ENCODE measurements at regions not wholly inside any gene's neighbourhood (a gene's known extent, or its start where the extent isn't known, plus 50 kb on each side); places are given as distances from the start of the nearest gene placed in this dataset.
A peak's percentile ranks its signal among the peaks of the same experiment; 100 is the strongest.

GRCh38 chr4:171710743-171711142 is 102.5 kb upstream of the GALNTL6 start:
- Histone ChIP-seq H3F3A (ENCODE audit: insufficient read depth, low read length) (no peaks in the 10 kb centered on the region), H3K79me2 (ENCODE audit: insufficient read depth, low read length) (no peaks in the 10 kb centered on the region), H3K9ac (ENCODE audit: low read length) (no peak overlapping the region), H3K9me2 (ENCODE audit: low read depth, low read length) (no peaks in the 10 kb centered on the region), H3K4me1 (ENCODE audit: insufficient read depth, low read length, severe bottlenecking) (no peaks in the 10 kb centered on the region), H4K20me1 (ENCODE audit: insufficient read depth, low read length) (no peaks in the 10 kb centered on the region), H3K9me3 (ENCODE audit: low read length) (no peaks in the 10 kb centered on the region; the same call in 1 of the 2 replicates), H3K27ac (ENCODE audit: low read depth, low read length, poor library complexity, severe bottlenecking) (no peak overlapping the region), H3K4me2 (ENCODE audit: low read length) (no peak overlapping the region), H3K4me3 (ENCODE audit: low read depth, low read length, poor library complexity, severe bottlenecking) (no peak overlapping the region), H3K36me3 (ENCODE audit: insufficient read depth, low read length) (no peaks in the 10 kb centered on the region), H3K27me3 (ENCODE audit: insufficient read depth, low read length) (no peaks in the 10 kb centered on the region), H2AFZ (ENCODE audit: low read length) (no peak overlapping the region)
- no peak for TF ChIP-seq EZH2 (IDR thresholded peaks at IDR 0.05; ENCODE audit: borderline replicate concordance, low read length)
- TF ChIP-seq CTCF (IDR thresholded peaks at IDR 0.05; ENCODE audit: low read length) = no peak

GRCh38 chr4:171676555-171677215 is 136.5 kb upstream of the GALNTL6 start:
- no peaks in the 10 kb centered on the region for H3F3A ChIP-seq (ENCODE audit: insufficient read depth, low read length)
- no peaks in the 10 kb centered on the region for H3K27me3 ChIP-seq (ENCODE audit: insufficient read depth, low read length)
- peak overlapping the region; percentile 14; the same call in 1 of the 2 replicates for H3K9ac ChIP-seq (ENCODE audit: low read length)
- H3K27ac ChIP-seq (ENCODE audit: low read depth, low read length, poor library complexity, severe bottlenecking) = peak overlapping the region; percentile 87
- H3K9me3 ChIP-seq (ENCODE audit: low read length) = no peaks in the 10 kb centered on the region
- H3K79me2 ChIP-seq (ENCODE audit: insufficient read depth, low read length) = no peaks in the 10 kb centered on the region
- TF ChIP-seq EZH2 (IDR thresholded peaks at IDR 0.05; ENCODE audit: borderline replicate concordance, low read length) (no peak), CTCF (IDR thresholded peaks at IDR 0.05; ENCODE audit: low read length) (no peak)
- H3K36me3 ChIP-seq (ENCODE audit: insufficient read depth, low read length) = no peaks in the 10 kb centered on the region
- peak overlapping the region; percentile 4 for H3K4me3 ChIP-seq (ENCODE audit: low read depth, low read length, poor library complexity, severe bottlenecking)
- H3K4me1 ChIP-seq (ENCODE audit: insufficient read depth, low read length, severe bottlenecking) = peaks cover 41% of the 10 kb centered on the region
- H4K20me1 ChIP-seq (ENCODE audit: insufficient read depth, low read length) = no peaks in the 10 kb centered on the region
- H3K9me2 ChIP-seq (ENCODE audit: low read depth, low read length) = no peaks in the 10 kb centered on the region
- peak overlapping the region; percentile 72; the same call in 1 of the 2 replicates for H2AFZ ChIP-seq (ENCODE audit: low read length)
- peak overlapping the region; percentile 24 for H3K4me2 ChIP-seq (ENCODE audit: low read length)

GRCh38 chr4:171674781-171675180 is 138.4 kb upstream of the GALNTL6 start:
- H2AFZ ChIP-seq (ENCODE audit: low read length) = no peak overlapping the region
- H3K27ac ChIP-seq (ENCODE audit: low read depth, low read length, poor library complexity, severe bottlenecking) = no peak overlapping the region
- H3K27me3 ChIP-seq (ENCODE audit: insufficient read depth, low read length) = no peaks in the 10 kb centered on the region
- no peak for TF ChIP-seq CTCF (IDR thresholded peaks at IDR 0.05; ENCODE audit: low read length)
- H3F3A ChIP-seq (ENCODE audit: insufficient read depth, low read length) = no peaks in the 10 kb centered on the region
- peaks cover 26% of the 10 kb centered on the region for H3K4me1 ChIP-seq (ENCODE audit: insufficient read depth, low read length, severe bottlenecking)
- H4K20me1 ChIP-seq (ENCODE audit: insufficient read depth, low read length) = no peaks in the 10 kb centered on the region
- no peaks in the 10 kb centered on the region for H3K79me2 ChIP-seq (ENCODE audit: insufficient read depth, low read length)
- no peak overlapping the region for H3K4me2 ChIP-seq (ENCODE audit: low read length)
- no peaks in the 10 kb centered on the region for H3K36me3 ChIP-seq (ENCODE audit: insufficient read depth, low read length)
- no peak overlapping the region for H3K9ac ChIP-seq (ENCODE audit: low read length)
- no peaks in the 10 kb centered on the region for H3K9me3 ChIP-seq (ENCODE audit: low read length)
- no peak overlapping the region for H3K4me3 ChIP-seq (ENCODE audit: low read depth, low read length, poor library complexity, severe bottlenecking)
- H3K9me2 ChIP-seq (ENCODE audit: low read depth, low read length) = no peaks in the 10 kb centered on the region

Measured in OCI-LY1 (cell line).